T-helper 2 cell (primary cell): ENCODE measurements at regions not wholly inside any gene's neighbourhood (a gene's known extent, or its start where the extent isn't known, plus 50 kb on each side); places are given as distances from the start of the nearest gene placed in this dataset.
"Not testable (repeated sequence)": the region's sequence is repeated elsewhere in the genome, so short reads cannot be mapped to it uniquely, and the experiment has no call there.

Source experiments
- DNase-seq, 5 experiments: peaks; one replicate each; pipeline versions ENCODE4 v3.0.0 to v3.0.0-alpha.2; 2012 to 2022

DNA sequence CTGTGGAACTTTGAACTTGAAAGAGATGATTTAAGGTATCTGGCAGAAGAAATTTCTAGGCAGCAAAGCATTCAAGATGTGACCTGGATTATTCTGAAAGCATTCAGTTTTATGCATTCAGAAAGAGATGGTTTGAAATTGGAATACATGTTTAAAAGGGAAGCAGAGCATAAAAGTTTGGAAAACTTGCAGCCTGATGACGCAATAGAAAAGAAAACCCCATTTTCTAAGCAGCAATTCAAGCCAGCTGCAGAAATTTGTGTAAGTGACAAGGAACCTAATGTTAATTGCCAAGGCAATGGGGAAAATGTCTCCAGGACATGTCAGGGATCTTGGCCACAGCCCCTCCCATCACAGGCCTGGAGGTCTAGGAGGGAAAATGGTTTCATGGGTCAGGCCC is 354.0 kb downstream of the ZNF326 start:
- no peak for DNase-seq

GRCh38 chr1:90348459-90348858 is 353.5 kb downstream of the ZNF326 start:
- DNase-seq = not testable (repeated sequence)

DNA sequence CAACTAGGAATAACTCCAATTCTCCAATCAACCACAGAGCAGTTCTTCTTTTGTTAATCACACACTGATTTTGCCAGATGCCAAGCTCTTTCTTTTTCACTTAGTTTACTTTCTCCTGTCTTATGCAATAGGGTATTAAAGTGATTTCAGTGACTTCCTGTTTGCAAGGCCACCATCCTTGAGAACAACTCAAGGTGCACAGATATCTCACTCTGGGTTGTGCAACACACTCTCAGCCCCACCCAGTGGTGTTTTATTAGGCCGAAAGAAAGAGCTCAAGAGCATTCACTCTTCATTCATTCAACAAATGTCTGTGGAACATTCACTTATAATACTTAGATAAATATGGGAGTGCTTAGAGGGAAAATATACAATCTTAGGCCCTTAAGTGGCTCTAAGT is 352.5 kb downstream of the ZNF326 start:
- DNase-seq = no peak

DNA sequence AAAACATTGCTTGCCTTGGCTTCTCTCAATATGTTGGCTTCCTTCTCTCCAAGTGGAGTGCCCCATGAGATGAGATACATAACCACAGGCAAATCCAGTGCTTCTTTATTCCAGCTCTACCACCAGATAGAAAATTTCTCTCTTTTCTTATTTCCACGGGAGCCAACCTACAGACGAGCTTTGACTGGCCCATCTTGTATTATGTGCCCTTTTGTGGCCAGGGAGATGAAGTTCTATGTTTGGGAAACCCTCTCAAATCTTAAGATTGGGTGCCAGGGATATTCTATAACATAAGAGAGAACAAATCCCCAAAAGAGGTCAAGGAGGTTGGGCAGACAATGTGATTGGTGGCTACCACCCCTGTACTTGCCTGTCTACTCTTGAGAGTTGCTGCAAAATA is 351.8 kb downstream of the ZNF326 start:
- DNase-seq = no peak

GRCh38 chr1:90346349-90346748 is 351.4 kb downstream of the ZNF326 start:
- DNase-seq = no peak

DNA sequence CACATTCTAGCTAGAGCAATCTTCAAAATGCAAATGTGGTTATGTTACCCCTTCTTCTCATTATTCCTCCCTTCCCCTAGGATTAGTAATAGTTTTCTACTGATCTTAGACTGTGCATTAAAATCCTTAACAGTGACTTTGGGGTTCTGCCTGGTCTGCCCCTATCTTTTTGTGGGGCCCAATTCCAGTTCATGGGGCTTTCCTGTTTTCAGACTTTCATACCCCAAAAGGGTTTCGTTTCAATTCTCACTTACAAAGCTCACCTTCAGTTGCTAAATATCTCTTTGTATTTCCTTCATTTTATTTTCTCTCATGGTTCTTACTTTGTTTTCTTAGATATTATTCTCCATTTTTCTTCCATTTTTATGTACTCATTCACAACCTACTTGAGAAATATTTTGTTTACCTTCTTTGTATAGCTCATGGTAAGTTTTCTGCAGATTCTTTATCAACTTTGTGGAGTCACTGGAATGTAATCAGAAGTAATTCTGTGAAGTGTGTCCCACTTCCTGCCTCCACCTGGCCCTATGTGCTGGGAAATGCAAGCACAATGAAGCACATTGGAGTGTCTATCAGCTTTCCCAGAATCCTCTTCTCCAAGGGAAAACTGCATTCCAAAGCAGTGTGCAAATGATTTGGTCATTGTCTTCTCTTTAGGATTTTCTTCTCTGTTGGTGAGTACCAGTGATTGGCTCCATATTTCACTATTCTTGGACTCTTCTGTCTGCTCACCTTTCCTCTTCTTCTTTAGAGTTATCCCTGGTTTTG is 350.2 kb downstream of the ZNF326 start:
- no peak for DNase-seq

GRCh38 chr1:90341516-90341915 is 346.6 kb downstream of the ZNF326 start:
- DNase-seq = no peak

- DNase-seq = peak in 1 of 5 experiments; percentile 46
Observed at GRCh38 chr1:90340606-90341005, 345.7 kb downstream of the ZNF326 start.

GRCh38 chr1:90339811-90340210 is 344.9 kb downstream of the ZNF326 start:
- no peak for DNase-seq

- no peak for DNase-seq
Observed at GRCh38 chr1:90336552-90337324, 341.8 kb downstream of the ZNF326 start.

DNA sequence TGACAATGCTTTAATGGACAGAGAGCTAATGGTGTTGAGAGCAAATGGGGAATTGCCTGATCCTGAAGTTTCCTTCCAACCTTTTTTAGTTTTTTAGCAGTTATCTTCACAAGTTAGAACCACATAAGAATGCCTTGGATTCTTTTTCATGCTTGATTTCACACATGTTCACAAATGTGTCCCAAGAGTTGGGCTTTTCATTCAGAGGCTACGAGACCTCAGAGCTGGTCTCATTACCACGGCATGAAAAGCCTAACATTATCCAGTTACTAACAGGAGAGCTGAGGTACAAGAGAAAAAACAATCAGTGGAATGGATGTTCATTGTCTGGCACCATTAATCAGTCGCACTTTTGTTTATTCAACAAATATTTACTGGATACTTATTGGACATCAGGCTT is 340.6 kb downstream of the ZNF326 start:
- DNase-seq = no peak

GRCh38 chr1:90334137-90334536 is 339.2 kb downstream of the ZNF326 start:
- DNase-seq = no peak

- no peak for DNase-seq
Observed at GRCh38 chr1:90325168-90325567, 330.3 kb downstream of the ZNF326 start.

- DNase-seq = no peak
Observed at GRCh38 chr1:90322186-90322585, 327.3 kb downstream of the ZNF326 start.

- DNase-seq = no peak
Observed at GRCh38 chr1:90319918-90320317, 325.0 kb downstream of the ZNF326 start.

DNA sequence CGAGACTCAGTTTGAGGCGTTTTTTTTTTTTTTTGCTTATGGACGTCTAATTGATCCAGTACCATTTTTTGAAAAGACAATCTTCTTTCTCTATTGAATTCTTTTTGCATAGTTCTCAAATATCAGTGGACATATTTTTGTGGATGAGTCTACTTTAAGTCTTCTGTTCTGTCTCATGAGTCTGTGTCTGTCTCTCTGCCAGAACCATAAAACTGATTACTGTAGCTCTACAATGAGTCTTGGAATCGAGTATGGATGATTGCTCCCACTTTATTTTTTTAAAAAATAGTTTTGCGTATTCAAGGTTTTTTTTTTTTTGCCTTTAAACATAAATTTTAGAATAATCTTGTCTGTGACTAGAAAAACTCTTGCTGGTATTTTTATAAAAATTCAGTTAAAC is 323.5 kb downstream of the ZNF326 start:
- DNase-seq = no peak

DNA sequence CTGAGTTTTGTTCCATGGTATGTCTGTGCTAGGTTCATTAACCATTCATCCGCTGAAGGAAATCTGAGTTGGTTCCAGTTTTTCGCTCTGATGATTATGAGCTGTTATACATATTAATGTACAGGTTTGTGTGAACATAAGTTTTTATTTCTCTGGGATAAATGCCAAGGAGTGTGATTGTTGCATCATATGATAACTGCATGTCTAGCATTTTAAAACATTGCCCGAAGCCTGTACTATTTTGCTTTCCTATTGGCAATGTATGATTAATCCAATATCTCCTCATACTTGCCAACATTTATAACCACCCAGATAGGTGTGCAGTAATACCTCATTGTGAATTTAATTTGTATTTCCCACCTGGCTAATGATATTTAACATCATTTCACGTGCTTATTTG is 322.7 kb downstream of the ZNF326 start:
- DNase-seq = no peak

DNA sequence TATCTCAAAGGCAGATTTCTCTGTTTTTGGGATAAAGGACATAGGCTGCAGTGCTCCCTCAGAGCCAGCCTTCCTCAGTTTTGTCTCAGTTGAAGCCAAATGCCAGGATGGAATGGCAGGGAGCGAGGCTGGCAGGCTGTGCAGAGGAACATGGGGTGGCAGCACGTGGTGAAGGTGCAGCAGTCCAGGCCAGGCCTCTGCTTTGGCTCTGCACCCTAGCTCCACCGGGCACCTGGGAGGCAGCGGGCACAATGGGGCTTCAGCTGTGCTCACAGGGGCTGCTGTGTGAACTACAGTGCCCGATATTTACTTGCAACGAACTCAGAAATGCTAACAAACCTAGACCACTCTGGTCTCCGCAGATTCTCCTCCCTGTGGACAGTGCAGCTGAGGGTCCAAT is 319.6 kb downstream of the ZNF326 start:
- DNase-seq = no peak

GRCh38 chr1:90313778-90314177 is 318.9 kb downstream of the ZNF326 start:
- no peak for DNase-seq

DNA sequence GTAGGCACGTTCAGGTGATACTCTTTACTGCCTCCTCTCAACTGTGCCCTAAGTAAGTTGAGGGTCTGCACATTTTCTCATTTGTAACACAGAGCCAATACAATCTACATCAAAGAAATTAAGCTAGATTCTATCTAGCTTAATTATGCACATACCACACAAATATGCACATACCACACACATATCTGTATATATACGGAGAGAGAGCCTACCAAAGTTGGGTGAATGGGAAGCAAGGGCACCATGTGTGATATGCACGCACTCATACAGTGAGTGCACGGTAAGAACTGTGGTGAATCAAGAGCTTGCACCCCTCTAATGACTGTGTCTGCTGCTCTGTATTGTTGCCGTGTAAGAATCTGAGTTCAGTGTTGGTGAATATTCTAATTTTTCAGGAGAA is 314.9 kb downstream of the ZNF326 start:
- DNase-seq = no peak

GRCh38 chr1:90308421-90308820 is 313.5 kb downstream of the ZNF326 start:
- DNase-seq = no peak

DNA sequence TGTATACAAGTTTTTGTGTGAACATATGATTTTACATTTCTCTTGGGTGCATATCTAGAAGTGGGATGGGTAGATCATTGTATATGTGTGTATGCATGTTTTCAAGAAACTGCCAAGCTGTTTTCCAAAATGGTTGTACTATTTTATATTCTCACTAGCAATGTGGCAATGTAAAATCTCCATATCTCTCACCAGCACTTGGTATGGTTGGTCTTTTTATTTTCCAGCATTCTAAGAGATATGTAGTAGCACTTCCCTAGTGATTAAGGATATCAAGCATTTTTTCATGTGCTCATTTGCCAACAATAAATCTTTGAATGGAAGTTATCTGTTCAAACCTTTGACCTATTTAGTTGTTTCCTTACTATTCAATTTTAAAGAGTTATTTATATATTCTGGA is 310.7 kb downstream of the ZNF326 start:
- DNase-seq = no peak

DNA sequence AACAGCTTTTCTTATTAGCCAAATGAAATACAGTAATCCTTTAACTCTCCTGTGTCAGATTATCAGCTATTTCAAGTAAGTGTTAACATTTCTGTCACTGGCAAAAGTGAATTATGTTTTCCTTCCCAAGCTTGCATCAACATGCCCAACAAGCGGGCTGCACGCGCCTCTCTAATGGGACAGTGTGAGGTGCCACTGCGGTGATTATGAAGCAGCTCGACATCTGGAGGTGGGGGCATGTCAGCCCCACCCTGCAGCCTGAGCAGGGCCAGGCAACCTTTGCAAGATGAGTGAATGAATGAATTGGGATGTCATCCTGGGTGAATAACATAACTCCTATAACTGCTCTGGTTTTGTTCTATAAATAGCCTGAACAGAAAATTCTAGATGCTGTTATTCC is 301.4 kb downstream of the ZNF326 start:
- no peak for DNase-seq

DNA sequence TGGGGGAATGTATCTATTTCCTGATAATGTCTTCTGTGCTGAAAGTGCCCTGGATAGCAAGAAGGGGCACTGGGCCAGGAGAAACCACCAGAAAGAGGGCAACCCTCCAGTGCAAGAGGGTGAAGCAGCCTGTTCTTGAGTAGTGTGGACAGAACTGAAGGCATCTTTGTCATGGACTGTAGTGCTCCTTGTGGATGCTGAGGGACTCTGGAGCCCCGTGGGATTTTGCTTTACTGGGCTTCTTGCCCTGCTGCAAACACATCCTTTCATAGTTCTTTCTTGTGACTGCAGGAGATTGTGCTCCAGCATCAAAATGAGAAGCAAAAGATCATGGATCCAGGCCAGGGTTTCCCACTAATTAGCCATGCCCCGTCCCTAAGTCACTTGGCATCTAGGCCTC is 300.6 kb downstream of the ZNF326 start:
- no peak for DNase-seq
